ENCODE measurements at regions not wholly inside any gene's neighbourhood (a gene's known extent, or its start where the extent isn't known, plus 50 kb on each side); places are given as distances from the start of the nearest gene placed in this dataset.
"Not testable (repeated sequence)": the region's sequence is repeated elsewhere in the genome, so short reads cannot be mapped to it uniquely, and the experiment has no call there.

DNA sequence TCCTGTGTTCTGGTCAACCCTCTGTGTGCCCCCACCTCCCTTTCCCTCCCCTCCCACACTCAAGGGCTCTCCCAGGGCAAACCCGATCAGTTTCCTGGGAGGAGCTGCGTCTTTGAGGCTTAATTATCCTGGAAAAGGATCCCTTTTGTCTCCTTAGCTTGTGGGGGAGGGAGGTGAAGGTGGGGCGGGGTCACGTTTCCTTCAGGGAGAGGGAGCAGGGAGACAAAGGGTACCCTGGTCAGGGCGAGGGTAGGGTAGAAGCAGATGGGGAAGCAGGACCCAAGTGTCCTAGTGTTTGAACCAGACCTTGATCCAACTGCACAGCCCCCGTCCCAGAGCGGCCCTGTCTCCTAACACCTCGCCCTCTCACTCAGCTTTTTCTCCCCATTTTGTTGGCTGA, 90.1 kb downstream of the HIF1AN start:
- no peak for DNase-seq (ENCODE audit: low read depth)
- TF ChIP-seq CTCF (IDR thresholded peaks at IDR 0.05; ENCODE audit: insufficient read depth, low read depth, low read length, missing control alignments) = no peak
- H3K4me3 ChIP-seq (ENCODE audit: low read depth, low read length) = no peak overlapping the region

DNA sequence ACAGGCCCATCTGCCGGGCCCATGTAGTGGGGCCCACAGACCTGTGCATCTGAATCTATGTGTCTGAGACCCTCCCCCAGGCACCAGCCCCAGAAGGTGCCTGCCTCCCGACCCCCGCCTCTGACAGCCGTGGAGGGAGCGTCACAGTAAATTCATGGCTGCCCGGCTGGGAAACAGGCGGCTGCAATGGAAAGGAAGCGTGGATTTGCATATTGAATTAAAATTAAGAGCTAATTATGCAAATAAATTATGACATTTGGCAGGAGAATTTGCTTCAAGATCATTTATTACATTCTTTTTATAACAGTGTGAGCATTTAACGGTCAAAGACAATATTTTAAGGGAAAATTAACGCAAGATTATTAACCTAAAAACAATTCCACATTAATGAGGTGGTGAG, 92.3 kb downstream of the HIF1AN start:
- DNase-seq (ENCODE audit: low read depth) = no peak
- no peak overlapping the region for H3K4me3 ChIP-seq (ENCODE audit: low read depth, low read length)
- no peak for TF ChIP-seq CTCF (IDR thresholded peaks at IDR 0.05; ENCODE audit: insufficient read depth, low read depth, low read length, missing control alignments)

- TF ChIP-seq CTCF (IDR thresholded peaks at IDR 0.05; ENCODE audit: insufficient read depth, low read depth, low read length, missing control alignments) = no peak
- H3K4me3 ChIP-seq (ENCODE audit: low read depth, low read length) = no peak overlapping the region
- no peak for DNase-seq (ENCODE audit: low read depth)
These were observed 95.4 kb downstream of the HIF1AN start for GRCh38 chr10:100631192-100631591.

GRCh38 chr10:100632027-100632426, 96.3 kb downstream of the HIF1AN start:
- no peak for TF ChIP-seq CTCF (IDR thresholded peaks at IDR 0.05; ENCODE audit: insufficient read depth, low read depth, low read length, missing control alignments)
- no peak overlapping the region for H3K4me3 ChIP-seq (ENCODE audit: low read depth, low read length)
- DNase-seq (ENCODE audit: low read depth) = no peak

DNA sequence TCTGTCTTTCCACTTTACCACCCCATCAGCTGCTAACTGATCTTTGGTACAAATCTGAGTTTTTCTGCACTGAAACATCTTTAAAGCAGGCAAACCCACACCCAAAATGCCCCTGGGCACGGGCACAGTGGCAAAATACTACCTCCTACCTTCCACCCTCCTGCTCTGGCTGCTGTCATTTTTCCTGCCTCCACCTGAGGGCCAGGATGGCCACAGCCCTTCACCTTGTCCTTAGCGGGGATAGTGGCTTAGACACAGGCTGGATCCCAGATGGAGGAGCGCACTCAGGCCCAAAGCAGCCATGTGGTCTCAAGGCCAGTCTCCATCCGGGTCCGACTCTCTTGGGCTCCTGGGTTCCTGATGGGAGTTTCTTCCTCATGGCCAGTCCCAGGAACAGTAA, 98.3 kb downstream of the HIF1AN start:
- no peak for TF ChIP-seq CTCF (IDR thresholded peaks at IDR 0.05; ENCODE audit: insufficient read depth, low read depth, low read length, missing control alignments)
- H3K4me3 ChIP-seq (ENCODE audit: low read depth, low read length) = no peak overlapping the region
- DNase-seq (ENCODE audit: low read depth) = no peak

- DNase-seq (ENCODE audit: low read depth) = no peak
- no peak for TF ChIP-seq CTCF (IDR thresholded peaks at IDR 0.05; ENCODE audit: insufficient read depth, low read depth, low read length, missing control alignments)
- H3K4me3 ChIP-seq (ENCODE audit: low read depth, low read length) = no peak overlapping the region
These were observed 101.3 kb downstream of the HIF1AN start for GRCh38 chr10:100636848-100637553.

DNA sequence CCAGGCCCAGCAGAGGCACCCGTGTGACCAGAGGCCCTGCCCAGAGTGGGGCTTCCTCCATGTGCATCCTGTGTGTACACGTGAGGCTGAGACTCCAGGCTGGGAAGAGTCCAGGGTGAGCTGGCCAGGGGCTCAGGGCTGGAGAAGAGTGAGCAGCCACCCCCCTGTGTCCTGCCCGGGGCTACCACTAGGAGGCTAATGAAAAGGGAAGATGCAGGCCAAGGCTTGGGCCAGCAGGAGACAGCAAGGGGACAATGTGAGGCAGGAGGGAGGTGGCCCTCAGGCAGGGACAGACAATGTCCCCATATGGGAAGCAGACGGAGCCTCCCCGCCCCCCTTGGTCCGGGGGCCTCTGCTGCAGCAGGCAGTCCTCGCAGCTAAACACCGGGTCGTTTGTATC, 102.0 kb downstream of the HIF1AN start:
- no peak overlapping the region for H3K4me3 ChIP-seq (ENCODE audit: low read depth, low read length)
- TF ChIP-seq CTCF (IDR thresholded peaks at IDR 0.05; ENCODE audit: insufficient read depth, low read depth, low read length, missing control alignments) = peak; percentile 39
- DNase-seq (ENCODE audit: low read depth) = no peak

DNA sequence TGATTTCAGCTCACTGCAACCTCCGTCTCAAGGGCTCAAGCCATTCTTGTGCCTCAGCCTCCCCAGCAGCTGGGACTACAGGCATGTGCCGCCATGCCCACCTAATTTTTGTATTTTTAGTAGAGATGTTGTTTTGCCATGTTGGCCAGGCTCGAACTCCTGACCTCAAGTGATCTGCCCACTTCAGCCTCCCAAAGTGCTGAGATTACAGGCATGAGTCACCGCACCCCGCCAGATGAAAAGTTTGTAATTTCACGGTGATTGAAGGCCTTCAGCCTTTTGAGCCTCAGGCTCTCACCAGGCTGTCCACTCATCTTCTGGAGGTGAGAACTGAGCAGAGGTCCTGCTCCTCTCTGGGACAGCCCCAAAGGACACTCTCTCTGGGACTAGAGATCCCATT, 103.2 kb downstream of the HIF1AN start:
- H3K4me3 ChIP-seq (ENCODE audit: low read depth, low read length); DNase-seq (ENCODE audit: low read depth): not testable (repeated sequence)
